HAP-1 (cell line): ENCODE measurements at regions not wholly inside any gene's neighbourhood (a gene's known extent, or its start where the extent isn't known, plus 50 kb on each side); places are given as distances from the start of the nearest gene placed in this dataset.
"Not testable (repeated sequence)": the region's sequence is repeated elsewhere in the genome, so short reads cannot be mapped to it uniquely, and the experiment has no call there.

Experiments used
- DNase-seq, 2 experiments: peaks; one replicate each; pipeline ENCODE4 v3.0.0-alpha.2; 2016 to 2020; ENCODE audit warnings: low spot score in 2 of 2
- H3K27me3 ChIP-seq: fragments of 250-450 bp; sonication (Bioruptor Pico); 2 replicates; pipeline ENCODE4 v1.5.1; 2020; ENCODE audit warnings: low read depth, mild to moderate bottlenecking, moderate library complexity
- H3K36me3 ChIP-seq: fragments of 250-450 bp; sonication (Bioruptor Pico); replicated peaks from 2 replicates; pipeline ENCODE4 v1.5.1; 2020; ENCODE audit warnings: mild to moderate bottlenecking
- H3K4me1 ChIP-seq: fragments of 250-450 bp; sonication (Bioruptor Pico); 2 replicates; pipeline ENCODE4 v1.5.1; 2020; ENCODE audit warnings: mild to moderate bottlenecking
- H3K4me3 ChIP-seq: fragments of 250-450 bp; sonication (Bioruptor Pico); 2 replicates; pipeline ENCODE4 v1.5.1; 2020; ENCODE audit warnings: mild to moderate bottlenecking, moderate library complexity
- H3K9me3 ChIP-seq: fragments of 250-450 bp; sonication (Bioruptor Pico); 2 replicates; pipeline ENCODE4 v1.5.1; 2020; ENCODE audit warnings: mild to moderate bottlenecking, moderate library complexity
- in situ Hi-C: fragments of 300-500 bp; cut with MboI; formaldehyde crosslinking; loops from 3 replicates; pipeline ENCODE4 v1.14.3; 2020; ENCODE audit warnings: low sequenced_read_pairs, inconsistent platforms, mixed read lengths

- H3K4me1 ChIP-seq, DNase-seq, in situ Hi-C loops, H3K36me3 ChIP-seq, H3K9me3 ChIP-seq, H3K4me3 ChIP-seq, H3K27me3 ChIP-seq: not testable (repeated sequence)
These were observed 133.6 kb upstream of the ZNF519 start for GRCh38 chr18:14265637-14266410.

DNA sequence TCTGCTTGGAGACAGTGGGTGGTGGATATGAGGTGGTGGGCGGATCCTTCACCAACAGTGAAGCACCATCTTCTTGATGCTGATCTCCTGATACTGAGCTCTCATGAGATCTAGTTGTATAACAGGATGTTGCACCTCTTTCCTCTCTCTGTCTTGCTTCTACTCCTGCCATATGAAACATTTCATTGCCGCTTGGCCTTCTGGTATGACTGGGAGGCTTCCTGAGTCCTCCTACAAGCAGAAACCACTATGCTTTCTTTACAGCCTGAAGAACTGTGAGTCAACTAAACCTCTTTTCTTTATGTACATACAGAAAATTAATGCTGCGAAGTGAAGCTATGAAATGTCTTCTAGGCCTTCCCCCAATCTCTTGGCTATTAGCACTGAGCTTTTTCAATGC, 130.6 kb upstream of the ZNF519 start:
- H3K9me3 ChIP-seq, in situ Hi-C loops, H3K27me3 ChIP-seq, H3K36me3 ChIP-seq, H3K4me3 ChIP-seq, DNase-seq, H3K4me1 ChIP-seq: not testable (repeated sequence)

DNA sequence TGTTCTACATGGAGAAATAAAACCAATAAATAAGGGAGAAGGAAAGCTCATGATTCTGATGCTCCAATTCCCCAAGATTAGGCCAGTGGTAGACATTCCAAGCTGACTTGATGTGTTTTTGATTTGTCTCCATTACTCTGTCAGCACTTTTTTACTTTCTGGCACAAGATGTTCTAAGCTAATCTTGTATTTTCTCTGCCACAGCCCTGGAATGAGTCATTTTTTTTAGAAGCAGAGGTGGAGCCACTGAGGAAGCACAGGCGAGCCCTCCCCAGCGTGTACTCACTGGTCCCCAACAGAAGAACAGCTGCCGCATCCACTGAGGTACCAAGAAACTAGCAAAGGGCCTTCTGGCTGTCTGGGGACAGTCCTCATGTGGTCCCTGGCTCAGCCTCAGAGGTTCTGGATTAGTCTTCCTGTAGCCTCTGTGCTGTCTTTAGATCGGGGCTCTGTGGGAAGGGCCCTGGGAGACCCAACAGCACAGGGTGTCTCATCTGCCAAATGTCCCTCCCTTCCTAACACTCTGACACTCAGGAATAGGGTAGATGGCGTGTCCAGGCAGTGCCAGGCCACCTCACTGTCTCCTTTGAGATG, 117.9 kb upstream of the ZNF519 start:
- in situ Hi-C loops, H3K9me3 ChIP-seq, DNase-seq, H3K4me1 ChIP-seq, H3K27me3 ChIP-seq, H3K4me3 ChIP-seq, H3K36me3 ChIP-seq: not testable (repeated sequence)

DNA sequence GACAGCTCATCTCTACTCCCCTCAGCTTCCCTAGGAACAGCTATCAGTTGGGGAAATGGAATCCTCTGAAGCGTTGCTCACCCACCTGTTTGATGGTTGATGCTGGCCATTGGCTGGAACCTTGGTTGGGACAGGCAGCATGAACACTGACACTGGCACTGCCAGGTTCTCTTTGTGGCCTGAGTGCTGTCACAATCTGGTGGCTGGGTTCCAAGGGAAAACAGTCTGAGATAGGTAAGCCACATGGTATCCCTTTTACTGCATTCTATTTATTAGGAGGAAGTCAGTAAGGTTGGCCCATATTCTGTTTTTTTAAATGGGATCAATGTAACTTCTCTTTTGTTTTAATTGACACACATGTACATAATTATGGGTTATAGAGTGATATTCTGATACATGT, 107.0 kb upstream of the ZNF519 start:
- H3K4me3 ChIP-seq, H3K4me1 ChIP-seq, H3K36me3 ChIP-seq, DNase-seq, H3K9me3 ChIP-seq, H3K27me3 ChIP-seq, in situ Hi-C loops: not testable (repeated sequence)

DNA sequence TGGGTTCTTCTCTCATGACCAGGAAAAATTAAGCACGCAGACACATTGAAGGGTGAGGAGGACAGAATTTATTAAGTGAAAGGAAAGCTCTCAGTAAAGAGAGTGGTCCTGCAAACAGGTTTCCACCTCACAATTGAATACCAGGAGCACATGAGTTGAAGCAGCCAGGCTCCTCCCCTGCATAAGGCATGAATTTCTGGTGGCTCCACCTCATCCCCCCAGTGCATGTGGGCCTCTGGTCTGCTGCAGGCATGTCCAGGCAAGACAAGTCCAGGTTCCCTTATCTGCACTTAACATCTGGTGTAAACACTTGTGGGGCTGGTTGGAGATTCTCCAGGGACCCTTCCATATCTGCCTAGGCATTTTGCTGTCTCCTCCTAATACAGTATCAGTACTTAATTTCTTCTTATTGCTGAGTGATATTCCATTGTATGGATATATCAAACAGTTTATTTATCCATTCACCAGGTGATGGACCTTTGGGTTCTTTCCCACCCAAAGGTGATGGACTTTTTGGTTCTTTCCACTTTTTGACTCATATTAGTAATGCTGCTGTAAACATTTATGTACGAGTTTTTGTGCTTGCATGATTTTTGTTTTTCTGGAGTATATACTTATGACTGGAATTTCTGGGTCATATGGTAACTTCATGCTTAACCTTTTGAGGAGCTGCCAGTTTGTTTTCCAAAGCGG, 104.3 kb upstream of the ZNF519 start:
- in situ Hi-C loops, H3K9me3 ChIP-seq, DNase-seq, H3K4me3 ChIP-seq, H3K27me3 ChIP-seq, H3K4me1 ChIP-seq, H3K36me3 ChIP-seq: not testable (repeated sequence)

DNA sequence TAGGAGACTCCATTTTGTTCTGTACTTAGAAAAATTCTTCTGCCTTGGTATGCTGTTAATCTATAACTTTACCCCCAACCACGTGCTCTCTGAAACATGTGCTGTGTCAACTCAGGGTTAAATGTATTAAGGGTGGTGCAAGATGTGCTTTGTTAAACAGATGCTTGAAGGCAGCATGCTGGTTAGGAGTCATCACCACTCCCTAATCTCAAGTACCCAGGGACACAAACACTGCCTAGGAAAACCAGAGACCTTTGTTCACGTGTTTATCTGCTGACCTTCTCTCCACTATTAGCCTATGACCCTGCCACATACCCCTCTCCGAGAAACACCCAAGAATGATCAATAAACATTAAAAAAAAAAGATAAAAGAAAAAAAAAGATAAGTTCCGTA, 93.0 kb upstream of the ZNF519 start:
- H3K36me3 ChIP-seq, H3K4me3 ChIP-seq, DNase-seq, H3K9me3 ChIP-seq, in situ Hi-C loops, H3K4me1 ChIP-seq, H3K27me3 ChIP-seq: not testable (repeated sequence)

DNA sequence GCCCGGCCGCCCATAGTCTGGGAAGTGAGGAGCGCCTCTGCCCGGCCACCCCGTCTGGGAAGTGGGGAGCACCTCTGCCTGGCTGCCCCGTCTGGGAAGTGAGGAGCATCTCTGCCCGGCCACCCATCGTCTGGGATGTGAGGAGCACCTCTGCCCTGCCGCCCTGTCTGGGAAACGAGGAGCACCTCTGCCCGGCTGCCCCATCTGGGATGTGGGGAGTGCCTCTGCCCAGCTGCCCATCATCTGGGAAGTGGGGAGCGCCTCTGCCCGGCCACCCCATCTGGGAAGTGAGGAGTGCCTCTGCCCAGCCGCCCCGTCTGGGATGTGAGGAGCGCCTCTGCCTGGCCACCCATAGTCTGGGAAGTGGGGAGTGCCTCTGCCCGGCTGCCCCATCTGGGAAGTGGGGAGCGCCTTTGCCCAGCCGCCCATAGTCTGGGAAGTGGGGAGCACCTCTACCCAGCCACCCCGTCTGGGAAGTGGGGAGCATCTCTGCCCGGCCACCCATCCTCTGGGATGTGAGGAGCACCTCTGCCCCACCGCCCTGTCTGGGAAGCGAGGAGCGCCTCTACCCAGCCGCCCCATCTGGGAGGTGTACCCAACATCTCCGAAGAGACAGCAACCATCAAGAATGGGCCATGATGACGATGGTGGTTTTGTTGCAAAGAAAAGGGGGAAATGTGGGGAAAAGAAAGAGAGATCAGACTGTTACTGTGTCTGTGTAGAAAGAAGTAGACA, 92.5 kb upstream of the ZNF519 start:
- H3K4me3 ChIP-seq, DNase-seq, H3K36me3 ChIP-seq, in situ Hi-C loops, H3K4me1 ChIP-seq, H3K27me3 ChIP-seq, H3K9me3 ChIP-seq: not testable (repeated sequence)

GRCh38 chr18:14223919-14224318, 91.7 kb upstream of the ZNF519 start:
- DNase-seq, H3K27me3 ChIP-seq, H3K9me3 ChIP-seq, H3K4me3 ChIP-seq, in situ Hi-C loops, H3K4me1 ChIP-seq, H3K36me3 ChIP-seq: not testable (repeated sequence)

- H3K27me3 ChIP-seq, H3K4me3 ChIP-seq, H3K9me3 ChIP-seq, DNase-seq, H3K36me3 ChIP-seq, in situ Hi-C loops, H3K4me1 ChIP-seq: not testable (repeated sequence)
These were observed 91.1 kb upstream of the ZNF519 start for GRCh38 chr18:14223231-14223822.

DNA sequence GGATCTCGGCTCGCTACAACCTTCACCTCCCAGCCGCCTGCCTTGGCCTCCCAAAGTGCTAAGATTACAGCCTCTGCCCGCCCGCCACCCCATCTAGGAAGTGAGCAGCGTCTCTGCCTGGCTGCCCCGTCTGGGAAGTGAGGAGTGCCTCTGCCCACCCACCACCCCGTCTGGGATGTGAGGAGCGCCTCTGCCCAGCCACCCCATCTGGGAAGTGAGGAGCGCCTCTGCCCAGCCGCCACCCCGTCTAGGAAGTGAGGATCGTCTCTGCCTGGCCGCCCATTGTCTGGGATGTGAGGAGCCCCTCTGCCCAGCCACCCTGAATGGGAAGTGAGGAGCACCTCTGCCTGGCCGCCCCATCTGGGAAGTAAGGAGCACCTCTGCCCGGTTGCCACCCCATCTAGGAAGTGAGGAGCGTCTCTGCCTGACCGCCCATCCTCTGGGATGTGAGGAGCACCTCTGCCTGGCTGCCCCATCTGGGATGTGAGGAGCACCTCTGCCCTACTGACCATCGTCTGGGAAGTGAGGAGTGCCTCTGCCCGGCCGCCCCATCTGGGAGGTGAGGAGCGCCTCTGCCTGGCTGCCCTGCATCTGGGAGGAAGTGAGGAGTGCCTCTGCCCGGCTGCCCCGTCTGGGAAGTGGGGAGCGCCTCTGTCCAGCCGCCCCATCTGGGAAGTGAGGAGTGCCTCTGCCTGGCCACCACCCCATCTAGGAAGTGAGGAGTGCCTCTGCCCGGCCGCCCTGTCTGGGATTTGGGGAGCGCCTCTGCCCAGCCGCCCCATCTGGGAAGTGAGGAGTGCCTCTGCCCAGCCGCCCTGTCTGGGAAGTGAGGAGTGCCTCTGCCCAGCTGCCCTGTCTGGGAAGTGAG, 90.4 kb upstream of the ZNF519 start:
- H3K36me3 ChIP-seq, H3K4me3 ChIP-seq, H3K4me1 ChIP-seq, in situ Hi-C loops, H3K27me3 ChIP-seq, DNase-seq, H3K9me3 ChIP-seq: not testable (repeated sequence)

DNA sequence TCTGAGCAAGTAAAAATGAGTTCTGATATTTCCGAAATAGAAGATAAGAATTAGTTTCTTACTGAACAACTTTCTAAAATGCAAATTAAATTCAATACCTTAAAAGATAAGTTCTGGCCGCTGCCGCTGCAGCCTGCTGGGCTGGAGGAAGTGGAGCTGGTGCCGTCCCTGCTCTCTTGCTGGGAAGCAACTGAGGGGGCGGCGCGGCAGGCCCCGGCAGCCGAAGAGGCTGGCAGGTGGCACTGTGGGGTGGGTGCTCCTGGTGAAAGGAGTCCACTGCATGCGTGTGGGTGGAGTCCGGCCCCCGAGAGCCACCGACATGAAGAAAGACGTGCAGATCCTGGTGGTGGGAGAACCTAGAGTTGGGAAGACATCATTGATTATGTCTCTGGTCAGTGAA, 89.5 kb upstream of the ZNF519 start:
- Histone ChIP-seq H3K36me3 (no peaks in the 10 kb centered on the region), H3K9me3 (no peaks in the 10 kb centered on the region), H3K27me3 (no peaks in the 10 kb centered on the region), H3K4me1 (no peaks in the 10 kb centered on the region), H3K4me3 (no peak overlapping the region)
- in situ Hi-C loops = no loop called here
- no peak for DNase-seq

- H3K4me3 ChIP-seq, DNase-seq, H3K9me3 ChIP-seq, H3K36me3 ChIP-seq, H3K4me1 ChIP-seq, H3K27me3 ChIP-seq, in situ Hi-C loops: not testable (repeated sequence)
These were observed 83.7 kb upstream of the ZNF519 start for GRCh38 chr18:14215952-14216351.

DNA sequence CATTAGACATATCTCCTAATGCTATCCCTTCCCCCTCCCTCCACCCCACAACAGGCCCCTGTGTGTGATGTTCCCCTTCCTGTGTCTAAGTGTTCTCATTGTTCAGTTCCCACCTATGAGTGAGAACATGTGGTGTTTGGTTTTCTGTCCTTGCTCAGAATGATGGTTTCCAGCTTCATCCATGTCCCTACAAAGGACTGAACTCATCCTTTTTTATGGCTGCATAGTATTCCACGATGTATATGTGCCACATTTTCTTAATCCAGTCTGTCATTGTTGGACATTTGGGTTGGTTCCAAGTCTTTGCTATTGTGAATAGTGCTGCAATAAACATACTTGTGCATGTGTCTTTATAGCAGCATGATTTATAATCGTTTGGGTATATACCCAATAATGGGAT, 71.2 kb upstream of the ZNF519 start:
- H3K9me3 ChIP-seq, DNase-seq, in situ Hi-C loops, H3K27me3 ChIP-seq, H3K36me3 ChIP-seq, H3K4me3 ChIP-seq, H3K4me1 ChIP-seq: not testable (repeated sequence)
